ENCODE measurements at regions not wholly inside any gene's neighbourhood (a gene's known extent, or its start where the extent isn't known, plus 50 kb on each side); places are given as distances from the start of the nearest gene placed in this dataset.

DNA sequence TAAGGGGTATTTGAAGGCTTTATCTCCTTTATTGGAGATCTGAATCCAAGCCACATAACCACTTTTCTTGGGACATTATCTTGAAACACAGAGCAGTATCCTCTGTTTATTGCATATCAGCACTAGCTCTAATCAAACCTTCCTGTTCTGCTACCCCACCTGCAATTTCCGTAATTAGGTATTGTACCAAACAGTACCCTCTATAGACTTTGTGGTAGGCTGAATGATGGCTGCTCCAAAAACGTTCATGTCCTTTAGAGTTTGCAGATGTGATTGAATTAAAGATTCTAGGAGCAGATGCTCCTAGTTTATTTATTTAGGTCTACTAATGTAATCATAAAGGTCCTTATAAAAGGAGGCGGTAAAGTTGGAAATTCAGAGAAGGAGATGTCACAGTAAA lies 573.0 kb upstream of the ATXN7L3B start:
- Histone ChIP-seq H3K4me2 (ENCODE audit: insufficient read depth, insufficient read length, low read length) (no peak overlapping the region), H4K20me1 (ENCODE audit: control insufficient read depth, insufficient read depth, insufficient read length) (no peaks in the 10 kb centered on the region), H3K14ac (ENCODE audit: insufficient read depth, low read length) (no peak overlapping the region), H3K18ac (ENCODE audit: insufficient read length, low read depth, low read length) (no peak overlapping the region), H4K5ac (ENCODE audit: insufficient read length, low read depth, low read length) (no peak overlapping the region), H3K23ac (ENCODE audit: insufficient read length, low read depth, low read length) (no peak overlapping the region), H2BK15ac (ENCODE audit: low read depth, low read length) (no peak overlapping the region), H4K91ac (ENCODE audit: insufficient read length, low read depth, low read length) (no peak overlapping the region), H3K27ac (ENCODE audit: insufficient read length, low read depth, low read length) (no peak overlapping the region), H2AFZ (ENCODE audit: low read length) (no peak overlapping the region), H3K4ac (ENCODE audit: low read depth, low read length) (no peak overlapping the region), H3K23me2 (ENCODE audit: insufficient read length, low read depth, low read length, poor library complexity, severe bottlenecking) (no peaks in the 10 kb centered on the region), H3K79me1 (ENCODE audit: insufficient read depth, low read depth, low read length, poor library complexity, severe bottlenecking) (no peaks in the 10 kb centered on the region), H2BK12ac (ENCODE audit: insufficient read length, low read depth, low read length) (no peak overlapping the region), H4K8ac (replicated peaks; ENCODE audit: insufficient read length, low read depth, low read length) (no peak overlapping the region), H3K79me2 (ENCODE audit: insufficient read depth, low read length) (no peaks in the 10 kb centered on the region), H3K9ac (ENCODE audit: extremely low read depth, insufficient read length, low read length) (no peak overlapping the region), H3T11ph (ENCODE audit: low read length) (no peak overlapping the region), H3K9me3 (ENCODE audit: control insufficient read depth, low read depth, low read length) (no peaks in the 10 kb centered on the region), H3K27me3 (ENCODE audit: insufficient read depth, low read length) (no peaks in the 10 kb centered on the region), H2BK5ac (ENCODE audit: insufficient read length, low read length) (no peak overlapping the region), H2BK20ac (ENCODE audit: low read depth, low read length, poor library complexity, severe bottlenecking) (no peak overlapping the region), H3K56ac (ENCODE audit: insufficient read length, low read depth, low read length) (no peak overlapping the region), H2BK120ac (ENCODE audit: low read depth, low read length, poor library complexity, severe bottlenecking) (no peak overlapping the region), H3K4me1 (ENCODE audit: insufficient read depth, low read length) (no peaks in the 10 kb centered on the region), H2AK5ac (ENCODE audit: insufficient read length, low read length) (no peak overlapping the region)
- TF ChIP-seq, protein P1, sequence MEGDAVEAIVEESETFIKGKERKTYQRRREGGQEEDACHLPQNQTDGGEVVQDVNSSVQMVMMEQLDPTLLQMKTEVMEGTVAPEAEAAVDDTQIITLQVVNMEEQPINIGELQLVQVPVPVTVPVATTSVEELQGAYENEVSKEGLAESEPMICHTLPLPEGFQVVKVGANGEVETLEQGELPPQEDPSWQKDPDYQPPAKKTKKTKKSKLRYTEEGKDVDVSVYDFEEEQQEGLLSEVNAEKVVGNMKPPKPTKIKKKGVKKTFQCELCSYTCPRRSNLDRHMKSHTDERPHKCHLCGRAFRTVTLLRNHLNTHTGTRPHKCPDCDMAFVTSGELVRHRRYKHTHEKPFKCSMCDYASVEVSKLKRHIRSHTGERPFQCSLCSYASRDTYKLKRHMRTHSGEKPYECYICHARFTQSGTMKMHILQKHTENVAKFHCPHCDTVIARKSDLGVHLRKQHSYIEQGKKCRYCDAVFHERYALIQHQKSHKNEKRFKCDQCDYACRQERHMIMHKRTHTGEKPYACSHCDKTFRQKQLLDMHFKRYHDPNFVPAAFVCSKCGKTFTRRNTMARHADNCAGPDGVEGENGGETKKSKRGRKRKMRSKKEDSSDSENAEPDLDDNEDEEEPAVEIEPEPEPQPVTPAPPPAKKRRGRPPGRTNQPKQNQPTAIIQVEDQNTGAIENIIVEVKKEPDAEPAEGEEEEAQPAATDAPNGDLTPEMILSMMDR (conservative IDR thresholded peaks at IDR 0.05): no peak
- no peaks in the 10 kb centered on the region for H3K36me3 Mint-ChIP-seq (ENCODE audit: insufficient read depth in 1 of 3, low read depth in 3 of 3)
- H3K4me1 Mint-ChIP-seq: no peaks in the 10 kb centered on the region
- WGBS (ENCODE audit: extremely low coverage, insufficient read length, low lambda C conversion rate): no CpG with 5 or more reads among the region's 3 CpGs
- H3K27ac Mint-ChIP-seq: no peak overlapping the region
- DNase-seq: no peak
- H3K4me3 Mint-ChIP-seq: no peak overlapping the region
- H3K9me3 Mint-ChIP-seq: no peaks in the 10 kb centered on the region
- no peaks in the 10 kb centered on the region for H3K27me3 Mint-ChIP-seq (ENCODE audit: low read depth)

Data from H9 (cell line).